Putamen (tissue), 1 donor: ENCODE measurements at regions not wholly inside any gene's neighbourhood (a gene's known extent, or its start where the extent isn't known, plus 50 kb on each side); places are given as distances from the start of the nearest gene placed in this dataset.
"Not testable (repeated sequence)": the region's sequence is repeated elsewhere in the genome, so short reads cannot be mapped to it uniquely, and the experiment has no call there.

Source experiments
- DNase-seq: peaks from one replicate; pipeline ENCODE4 v3.0.0-alpha.2; 2016; ENCODE audit warnings: low spot score

DNA sequence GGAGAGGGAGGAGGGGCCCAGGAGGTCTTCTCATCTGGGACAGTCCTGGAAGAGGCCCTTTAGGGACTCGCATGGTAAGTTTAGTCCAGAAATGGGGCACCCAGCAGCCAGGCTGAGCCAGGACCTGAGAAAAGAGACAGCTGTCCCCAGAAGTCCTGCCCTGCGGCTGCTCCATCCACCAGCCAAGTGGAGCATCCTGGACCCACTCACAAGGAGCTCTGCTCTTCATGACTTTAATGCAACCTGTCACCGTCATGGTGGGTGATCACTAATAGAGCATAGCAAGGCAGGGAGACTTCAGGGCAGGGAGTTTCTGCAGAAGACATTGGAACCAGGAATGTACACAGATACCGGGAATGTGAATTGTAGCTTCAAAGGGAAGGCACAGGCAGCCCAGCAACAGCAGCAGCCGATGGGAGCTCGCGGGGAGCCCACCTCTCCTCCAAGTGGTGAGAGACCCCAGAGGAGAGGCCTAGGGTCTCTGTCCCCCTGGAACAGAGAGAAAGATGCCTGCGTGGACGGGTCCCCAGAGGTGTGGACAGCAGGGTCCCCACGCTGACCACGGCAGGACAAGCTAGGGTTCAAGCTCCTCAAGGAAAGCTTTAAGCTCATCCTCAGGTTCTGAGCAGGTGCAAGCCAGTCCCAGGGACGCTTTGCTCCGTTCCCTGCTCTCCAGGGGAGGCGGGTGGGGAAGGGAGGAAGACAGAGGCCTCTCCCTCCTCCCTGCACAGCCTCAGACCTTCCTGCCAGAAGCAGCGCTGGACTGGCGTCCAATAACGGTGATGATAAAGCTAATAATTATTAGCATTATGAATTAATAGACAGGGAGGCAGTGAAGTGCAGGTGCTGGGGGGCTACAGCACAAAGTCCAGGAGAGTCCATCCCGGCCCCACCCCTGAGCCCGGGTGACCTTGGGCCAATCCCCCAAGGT, 335.3 kb downstream of the ADGRD1 start:
- not testable (repeated sequence) for DNase-seq

GRCh38 chr12:131289807-131290206, 336.1 kb downstream of the ADGRD1 start:
- DNase-seq = not testable (repeated sequence)

- no peak for DNase-seq
Measured at GRCh38 chr12:131290255-131290959, 336.7 kb downstream of the ADGRD1 start.

DNA sequence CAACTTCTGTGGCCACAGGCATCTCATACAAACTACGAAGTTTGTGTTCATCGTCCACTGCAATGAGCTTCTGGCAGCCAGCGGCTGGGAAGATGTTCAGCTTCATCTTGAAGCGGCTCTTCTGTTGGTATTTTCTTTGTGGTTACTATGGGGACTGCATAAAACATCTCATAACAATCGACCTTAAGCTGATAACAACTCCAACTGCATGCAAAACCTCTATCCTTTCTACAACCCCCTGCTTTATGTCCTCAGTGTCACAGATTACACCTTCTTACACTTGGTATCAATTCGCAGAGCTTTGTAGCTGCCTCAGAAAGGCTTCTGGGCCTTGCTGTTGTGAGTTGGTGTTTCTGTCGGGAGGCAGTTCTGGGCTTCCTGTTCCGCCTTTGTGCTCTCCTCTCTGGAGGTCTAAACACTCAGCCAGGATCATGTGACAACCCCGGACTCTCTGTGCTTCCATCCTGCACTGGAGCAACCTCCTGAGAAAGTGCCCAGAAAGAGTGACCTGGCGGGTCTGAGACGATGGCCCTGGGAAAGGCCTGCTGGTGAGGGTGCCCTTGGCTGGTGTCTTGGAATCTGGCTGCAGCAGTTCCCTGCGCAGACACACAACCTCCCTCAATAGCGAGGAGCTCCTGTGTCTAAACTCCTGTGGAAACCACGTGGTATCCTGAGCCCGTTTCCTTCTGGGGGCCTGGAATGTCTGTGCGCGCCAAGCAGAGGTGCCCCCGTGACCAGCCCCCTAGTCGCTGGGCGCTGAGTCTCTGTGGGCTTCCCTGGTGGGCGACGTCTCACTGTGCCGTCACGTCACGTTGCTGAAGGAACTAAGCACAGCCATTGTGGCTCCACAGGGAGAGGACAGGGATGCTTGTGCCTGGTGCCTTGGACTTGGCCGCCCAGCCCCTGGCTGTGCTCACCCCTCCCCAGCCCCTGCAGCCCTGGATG, 339.6 kb downstream of the ADGRD1 start:
- peak; percentile 6 for DNase-seq

DNA sequence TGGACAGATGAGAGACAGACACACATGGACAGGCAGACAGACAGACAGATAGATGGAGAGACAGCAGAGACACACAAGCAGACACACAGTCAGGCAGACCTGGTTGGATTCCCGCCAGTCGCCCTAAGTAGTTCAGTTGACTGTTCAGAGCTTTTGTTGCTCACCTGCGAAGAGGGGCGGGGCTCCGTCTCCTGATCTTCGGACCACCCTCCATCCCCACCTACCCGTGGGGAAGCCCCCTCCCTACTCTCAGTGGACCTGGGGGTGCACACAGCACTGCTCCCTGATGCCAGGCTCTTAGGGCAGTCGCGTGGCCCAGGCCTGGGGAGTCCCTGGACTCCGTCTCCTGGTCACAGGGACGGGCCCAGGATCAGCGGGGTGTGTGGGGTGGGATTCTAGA, 341.0 kb downstream of the ADGRD1 start:
- DNase-seq = not testable (repeated sequence)

- not testable (repeated sequence) for DNase-seq
Measured at GRCh38 chr12:131295117-131295516, 341.4 kb downstream of the ADGRD1 start.

- DNase-seq = not testable (repeated sequence)
Measured at GRCh38 chr12:131295559-131295958, 341.9 kb downstream of the ADGRD1 start.

- not testable (repeated sequence) for DNase-seq
Measured at GRCh38 chr12:131296136-131296535, 342.4 kb downstream of the ADGRD1 start.

DNA sequence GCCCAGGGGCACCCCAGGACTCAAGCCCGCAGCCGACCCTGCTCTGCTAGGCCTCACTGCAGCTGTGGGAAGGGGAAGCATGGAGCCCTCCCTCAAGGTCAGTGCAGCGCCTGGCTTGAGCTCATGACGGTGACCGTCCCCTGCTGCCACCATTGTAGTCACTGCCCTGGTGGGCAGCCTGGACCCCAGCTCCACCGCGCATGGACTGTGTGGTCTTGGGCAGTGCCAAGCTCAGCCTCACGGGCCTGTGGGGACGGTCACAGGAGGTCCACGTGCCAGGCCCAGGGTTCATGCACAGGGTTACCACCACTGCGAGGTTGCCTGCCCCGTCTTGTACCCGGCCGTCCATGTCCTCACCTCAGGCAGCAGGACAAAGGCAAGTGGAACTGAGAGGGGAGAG, 342.9 kb downstream of the ADGRD1 start:
- DNase-seq = not testable (repeated sequence)

- DNase-seq = not testable (repeated sequence)
Measured at GRCh38 chr12:131298526-131299369, 345.0 kb downstream of the ADGRD1 start.

GRCh38 chr12:131299370-131299701, 345.6 kb downstream of the ADGRD1 start:
- not testable (repeated sequence) for DNase-seq

DNA sequence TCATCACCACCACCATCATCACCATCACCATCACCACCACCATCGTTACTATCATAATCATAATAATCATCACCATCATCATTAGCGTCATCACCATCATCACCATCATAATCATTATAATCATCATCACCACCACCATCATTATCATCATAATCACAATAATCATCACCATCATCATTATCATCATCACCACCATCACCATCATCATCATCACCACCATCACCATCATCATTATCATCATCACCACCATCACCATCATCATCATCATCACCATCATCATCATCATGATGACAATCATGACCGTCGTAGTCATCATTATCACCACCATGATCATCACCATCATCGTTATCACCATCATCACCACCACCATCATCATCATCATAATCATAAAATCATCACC, 349.9 kb downstream of the ADGRD1 start:
- DNase-seq = not testable (repeated sequence)

- not testable (repeated sequence) for DNase-seq
Measured at GRCh38 chr12:131304642-131305041, 350.9 kb downstream of the ADGRD1 start.

- DNase-seq = no peak
Measured at GRCh38 chr12:131309700-131310099, 356.0 kb downstream of the ADGRD1 start.

DNA sequence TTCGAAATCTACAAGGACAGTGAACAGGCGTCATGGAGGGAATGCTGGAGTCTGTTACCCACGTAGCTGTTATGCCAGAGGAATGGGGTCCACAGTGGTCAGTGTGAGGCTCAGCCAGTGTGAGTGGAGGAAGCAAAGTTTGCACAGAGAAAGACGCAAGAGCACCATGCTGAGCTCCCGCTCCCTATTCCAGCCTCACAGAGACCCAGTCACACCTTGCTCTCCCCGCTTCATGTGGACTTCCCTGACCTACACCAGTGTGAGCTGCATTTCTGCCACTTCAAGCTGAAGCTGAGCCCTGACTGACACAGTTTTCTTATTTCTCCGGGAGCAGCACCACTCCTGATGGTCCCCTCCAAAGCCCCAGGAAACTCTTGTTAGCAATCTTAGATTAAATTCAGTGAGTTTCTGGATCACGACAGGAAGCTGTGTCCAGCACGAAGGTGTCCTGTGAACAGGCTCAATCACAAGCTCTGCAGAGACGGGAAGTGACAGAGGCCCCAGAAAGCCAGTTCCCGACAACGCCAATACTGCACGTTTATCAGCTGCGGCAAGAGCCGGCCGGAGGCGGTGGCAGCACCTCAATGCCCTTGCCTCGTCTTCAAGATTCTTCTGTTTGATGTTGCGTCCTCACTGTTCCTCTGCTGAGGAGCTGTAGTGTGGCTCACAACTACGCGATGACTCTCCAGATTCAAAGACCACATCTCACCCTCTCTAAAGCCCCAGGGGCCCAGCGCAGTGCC, 356.7 kb downstream of the ADGRD1 start:
- not testable (repeated sequence) for DNase-seq

DNA sequence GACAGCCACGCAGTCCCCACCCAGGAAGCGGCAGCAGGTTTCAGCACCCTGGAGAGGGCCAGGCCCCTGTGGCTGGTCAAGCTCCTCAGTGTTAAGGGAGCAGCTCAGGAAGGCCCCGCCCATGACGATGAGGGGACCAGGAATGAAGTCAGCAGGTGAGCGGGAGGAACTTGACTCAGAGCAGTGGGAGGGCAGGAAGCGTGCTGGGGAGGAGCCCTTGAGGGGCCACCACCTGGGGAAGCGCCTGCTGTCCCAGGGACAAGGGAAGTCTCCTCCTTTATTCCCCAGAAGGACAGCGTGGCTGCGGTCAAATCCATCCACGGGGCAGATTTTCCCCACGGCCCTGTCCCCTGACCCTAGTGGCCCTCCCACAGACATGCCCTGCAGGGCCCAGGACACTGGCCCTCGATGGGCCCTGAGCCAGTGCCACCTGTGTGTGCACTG, 357.6 kb downstream of the ADGRD1 start:
- DNase-seq = not testable (repeated sequence)

DNA sequence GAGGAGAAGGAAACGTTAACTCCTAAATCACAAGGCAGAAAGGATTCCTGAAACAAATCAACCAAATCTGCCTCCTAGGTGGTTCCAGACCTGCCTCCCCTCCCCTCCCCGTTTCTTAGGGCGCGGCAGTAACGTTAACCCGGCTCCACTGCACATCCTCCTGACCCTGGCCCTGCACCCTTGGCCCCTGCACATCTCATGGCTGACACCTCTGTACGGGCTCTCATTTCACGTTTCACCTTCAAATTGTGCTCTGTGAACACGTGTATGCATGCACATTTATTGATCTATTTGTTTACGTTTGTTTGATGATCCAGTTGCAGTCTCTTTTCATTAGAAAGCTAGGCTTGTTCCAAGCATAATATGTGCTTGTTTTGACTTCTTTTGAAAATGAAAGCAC, 358.1 kb downstream of the ADGRD1 start:
- no peak for DNase-seq

DNA sequence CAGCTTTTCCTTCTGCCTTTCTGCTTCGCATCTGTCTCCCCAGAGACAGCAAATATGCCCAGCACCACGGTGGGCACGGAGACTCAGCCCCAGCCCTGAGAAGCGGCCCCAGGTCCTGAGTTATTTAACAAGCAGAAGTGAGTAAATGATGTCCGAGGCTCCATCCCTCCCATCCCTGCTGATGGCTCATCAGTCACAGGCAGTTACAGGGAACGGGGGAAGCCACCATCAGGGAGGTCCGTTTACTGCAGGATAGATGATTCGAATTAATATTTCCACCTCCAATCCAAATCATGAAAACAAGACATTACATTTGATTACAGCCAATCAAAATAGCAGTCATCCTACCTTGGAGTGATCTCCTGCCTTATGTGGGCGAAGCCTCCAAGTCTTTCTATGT, 358.7 kb downstream of the ADGRD1 start:
- not testable (repeated sequence) for DNase-seq

DNA sequence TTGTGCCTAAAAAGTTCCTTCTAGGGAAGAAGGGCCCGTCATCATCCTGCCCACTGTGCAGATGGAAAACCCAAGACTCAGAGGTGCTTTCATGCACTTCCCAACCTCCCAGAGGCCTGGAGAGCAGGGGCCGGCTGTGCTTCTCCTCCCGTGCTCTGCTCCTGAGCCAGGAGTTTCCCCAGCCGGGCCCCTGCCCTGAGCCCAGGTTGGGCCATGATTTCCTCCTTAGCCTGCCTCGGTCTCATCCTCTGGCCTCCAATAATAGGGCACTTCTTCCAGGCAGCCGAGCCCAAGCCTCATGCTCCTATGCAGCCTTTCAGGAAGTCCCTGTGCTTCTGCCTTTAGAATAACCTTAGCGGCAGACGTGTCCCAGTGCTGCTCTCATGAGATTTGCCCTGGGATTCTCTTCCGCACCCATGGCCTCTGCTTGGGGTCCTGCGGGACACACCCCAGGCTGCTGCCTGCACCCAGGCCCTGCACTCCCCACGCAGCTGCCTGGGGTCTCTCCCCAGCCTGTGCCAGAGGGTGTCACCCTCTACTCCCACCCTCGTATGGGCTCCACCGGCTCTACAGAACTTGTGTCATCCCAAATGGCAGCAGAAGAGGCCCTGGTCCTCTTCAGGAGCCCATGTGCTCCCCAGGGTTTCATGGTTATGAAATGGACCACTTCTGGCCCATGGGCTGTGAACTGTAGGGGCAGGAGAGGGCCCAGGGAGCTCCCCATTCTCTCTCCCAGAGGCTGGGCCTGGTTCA, 359.3 kb downstream of the ADGRD1 start:
- no peak for DNase-seq
